Thyroid gland (tissue), 4 donors: ENCODE measurements at regions not wholly inside any gene's neighbourhood (a gene's known extent, or its start where the extent isn't known, plus 50 kb on each side); places are given as distances from the start of the nearest gene placed in this dataset.

Source experiments
- DNase-seq, 2 donors: peaks; one replicate each; pipeline ENCODE4 v3.0.0-alpha.2; 2019
- H3K27ac ChIP-seq, 3 donors: fragments of 200-600 bp; sonication (generic); 1 replicate in 2 of 3; 2 replicates in 1 of 3; pipeline ENCODE4 v1.5.1; 2016 to 2019; ENCODE audit warnings: mild to moderate bottlenecking in 1 of 3, moderate library complexity in 1 of 3
- H3K27me3 ChIP-seq: fragments of 200-600 bp; sonication (generic); one replicate; pipeline ENCODE4 v1.5.1; 2019
- H3K36me3 ChIP-seq, 2 donors: fragments of 200-600 bp; sonication (generic); one replicate each; pipeline ENCODE4 v1.5.1; 2016 to 2019
- H3K4me1 ChIP-seq, 2 donors: fragments of 200-600 bp; sonication (generic); one replicate each; pipeline ENCODE4 v1.5.1; 2017 to 2019
- H3K4me3 ChIP-seq, 3 donors: fragments of 200-600 bp; sonication (generic); replicated peaks in 1 of 3; 1 replicate in 2 of 3; 2 replicates in 1 of 3; pipeline ENCODE4 v1.5.1; 2016; ENCODE audit warnings: mild to moderate bottlenecking in 1 of 3
- H3K9me3 ChIP-seq: fragments of 200-600 bp; sonication (generic); one replicate; pipeline ENCODE4 v1.5.1; 2017
- POLR2A ChIP-seq, 2 donors: fragments of 450-650 bp; IDR thresholded peaks; one replicate each; pipeline ENCODE4 v1.6.1; 2017; ENCODE audit warnings: antibody characterized with exemption in 2 of 2, mild to moderate bottlenecking in 2 of 2, moderate library complexity in 1 of 2
- WGBS, 2 donors: methylation state at CpG; one replicate each; pipeline ENCODE4 v1.1.5; 2017; 5-methylcytosine and 5-hydroxymethylcytosine counted together
- intact Hi-C: fragments of 100-400 bp; cut with DNase I; formaldehyde crosslinking; loops from one replicate; pipeline ENCODE4 v1.15.1; 2023
- TF ChIP-seq, protein P1 (sequence below), 6 experiments: fragments of 200-600 bp in 3 of 6; fragments of 450-650 bp in 3 of 6; sonication (generic) in 3 of 6; IDR thresholded peaks; one replicate each; pipeline ENCODE4 v1.5.1; 2016 to 2019; ENCODE audit warnings: antibody characterized with exemption in 6 of 6, mild to moderate bottlenecking in 2 of 6, inconsistent platforms in 1 of 6, moderate library complexity in 1 of 6

DNA sequence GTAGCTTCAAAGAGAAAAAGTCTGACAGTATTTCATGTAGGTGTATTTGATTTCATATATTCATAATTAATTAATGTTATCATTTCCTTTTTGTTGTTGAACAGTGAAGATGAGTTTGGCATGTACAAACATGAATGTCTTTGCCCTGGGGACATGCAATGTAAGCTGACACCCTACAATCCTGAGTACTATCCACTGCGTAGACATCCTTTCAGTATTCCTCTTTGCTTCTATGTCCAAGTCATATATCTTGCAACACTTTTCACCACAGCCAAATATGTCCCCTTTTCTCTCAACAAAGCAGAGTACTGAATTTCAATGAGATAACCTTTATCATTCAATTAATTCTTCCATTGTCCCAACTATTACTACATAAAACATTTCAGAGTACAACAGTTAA is 93.6 kb downstream of the GPR37 start:
- DNase-seq = no peak
- no peak for TF ChIP-seq POLR2A (IDR thresholded peaks at IDR 0.05)
- TF ChIP-seq, protein P1, sequence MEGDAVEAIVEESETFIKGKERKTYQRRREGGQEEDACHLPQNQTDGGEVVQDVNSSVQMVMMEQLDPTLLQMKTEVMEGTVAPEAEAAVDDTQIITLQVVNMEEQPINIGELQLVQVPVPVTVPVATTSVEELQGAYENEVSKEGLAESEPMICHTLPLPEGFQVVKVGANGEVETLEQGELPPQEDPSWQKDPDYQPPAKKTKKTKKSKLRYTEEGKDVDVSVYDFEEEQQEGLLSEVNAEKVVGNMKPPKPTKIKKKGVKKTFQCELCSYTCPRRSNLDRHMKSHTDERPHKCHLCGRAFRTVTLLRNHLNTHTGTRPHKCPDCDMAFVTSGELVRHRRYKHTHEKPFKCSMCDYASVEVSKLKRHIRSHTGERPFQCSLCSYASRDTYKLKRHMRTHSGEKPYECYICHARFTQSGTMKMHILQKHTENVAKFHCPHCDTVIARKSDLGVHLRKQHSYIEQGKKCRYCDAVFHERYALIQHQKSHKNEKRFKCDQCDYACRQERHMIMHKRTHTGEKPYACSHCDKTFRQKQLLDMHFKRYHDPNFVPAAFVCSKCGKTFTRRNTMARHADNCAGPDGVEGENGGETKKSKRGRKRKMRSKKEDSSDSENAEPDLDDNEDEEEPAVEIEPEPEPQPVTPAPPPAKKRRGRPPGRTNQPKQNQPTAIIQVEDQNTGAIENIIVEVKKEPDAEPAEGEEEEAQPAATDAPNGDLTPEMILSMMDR (IDR thresholded peaks at IDR 0.05) = no peak
- Histone ChIP-seq H3K27ac (no peak overlapping the region), H3K4me3 (no peak overlapping the region), H3K36me3 (no peaks in the 10 kb centered on the region), H3K27me3 (no peaks in the 10 kb centered on the region), H3K4me1 (no peaks in the 10 kb centered on the region), H3K9me3 (no peaks in the 10 kb centered on the region)
- intact Hi-C loops = no loop called here
- WGBS, 2 donors = 82 to 86% methylated on average over 1 of the region's 1 CpG

DNA sequence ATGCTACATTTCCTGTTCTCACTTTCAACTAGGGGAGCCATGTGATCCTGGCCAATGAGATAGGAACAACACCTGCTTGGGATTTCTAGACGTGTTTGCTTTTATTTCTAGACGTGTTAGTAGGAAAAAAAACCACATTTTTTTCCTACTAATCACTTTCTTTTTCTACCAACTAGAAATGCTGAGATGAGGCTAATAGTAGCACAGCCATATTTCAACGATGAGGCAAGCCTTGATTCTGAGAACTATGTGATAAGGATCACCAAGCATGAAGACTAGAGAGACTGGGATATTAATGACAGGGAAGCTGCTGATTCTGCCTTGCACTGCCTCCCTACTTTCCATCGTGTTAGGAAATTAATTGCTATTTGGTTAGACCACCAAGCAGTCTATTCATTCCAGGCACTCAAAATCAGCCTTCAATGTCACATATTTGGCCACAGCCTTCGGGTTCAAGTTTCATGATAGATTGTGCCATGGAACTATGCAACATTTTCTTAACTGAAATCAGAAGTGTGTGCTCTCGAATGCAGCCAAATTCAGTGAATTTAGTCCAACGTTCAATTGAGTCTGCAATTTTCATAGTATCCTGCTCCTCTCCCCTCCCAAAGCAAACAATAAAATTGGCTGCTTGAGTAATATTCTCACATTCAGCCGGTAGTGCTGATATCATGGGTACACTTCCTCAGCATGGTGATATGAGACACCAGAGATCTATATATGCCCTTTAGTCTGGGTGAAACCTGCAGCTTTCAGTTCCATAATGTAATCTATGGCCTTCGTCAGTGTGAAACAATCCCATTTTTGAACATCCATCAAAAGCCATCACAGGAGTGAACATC is 98.1 kb downstream of the GPR37 start:
- Histone ChIP-seq H3K36me3 (no peaks in the 10 kb centered on the region), H3K27ac (no peak overlapping the region), H3K27me3 (no peaks in the 10 kb centered on the region), H3K4me3 (no peak overlapping the region), H3K9me3 (no peaks in the 10 kb centered on the region), H3K4me1 (no peaks in the 10 kb centered on the region)
- no peak for DNase-seq
- no peak for TF ChIP-seq POLR2A (IDR thresholded peaks at IDR 0.05)
- TF ChIP-seq, protein P1 (IDR thresholded peaks at IDR 0.05) = no peak
- WGBS, 2 donors = 58 to 70% methylated on average over 9 of the region's 9 CpGs
- intact Hi-C loops = no loop called here

DNA sequence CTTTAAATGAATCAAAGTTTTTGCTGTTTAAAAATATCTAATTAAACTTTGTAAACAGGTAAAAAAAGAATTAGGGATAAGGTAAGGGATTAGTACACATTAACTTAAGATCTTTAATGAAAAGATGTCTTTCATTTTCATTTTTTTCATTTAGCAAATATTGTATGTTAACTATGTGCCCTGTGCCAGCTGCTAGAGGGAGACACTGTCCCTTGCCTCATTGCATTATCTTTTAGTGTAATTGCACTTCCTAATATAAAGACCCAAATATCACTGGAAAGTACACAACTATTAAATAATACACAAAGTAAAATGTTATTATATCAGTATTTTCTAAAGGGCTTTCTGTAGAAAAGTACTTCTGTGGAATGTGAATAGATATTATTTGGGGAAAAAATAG is 102.7 kb downstream of the GPR37 start:
- Histone ChIP-seq H3K9me3 (no peaks in the 10 kb centered on the region), H3K27ac (no peak overlapping the region), H3K36me3 (no peaks in the 10 kb centered on the region), H3K27me3 (no peaks in the 10 kb centered on the region), H3K4me1 (no peaks in the 10 kb centered on the region), H3K4me3 (no peak overlapping the region)
- TF ChIP-seq, protein P1 (IDR thresholded peaks at IDR 0.05) = no peak
- no peak for TF ChIP-seq POLR2A (IDR thresholded peaks at IDR 0.05)
- intact Hi-C loops = no loop called here
- no peak for DNase-seq

DNA sequence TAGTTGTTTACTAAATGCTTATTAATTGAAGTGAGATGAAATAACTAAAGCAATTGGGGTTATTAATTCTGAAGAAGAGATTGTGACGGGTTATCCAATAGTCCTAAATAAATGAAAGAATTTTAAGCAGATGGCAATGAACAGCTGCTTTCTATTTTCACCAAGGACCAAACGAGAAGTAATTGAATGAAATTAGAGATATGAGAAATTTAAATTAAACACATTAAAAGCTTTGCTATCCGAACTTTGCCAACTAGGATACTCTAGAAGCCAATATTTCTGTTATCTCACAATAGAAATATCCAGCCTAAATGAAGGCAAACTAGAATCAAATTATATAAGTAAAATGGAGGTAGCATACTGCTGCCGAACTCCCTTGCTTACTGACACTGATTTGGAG is 103.2 kb downstream of the GPR37 start:
- WGBS, 2 donors = 73 to 81% methylated on average over 4 of the region's 4 CpGs
- H3K36me3 ChIP-seq = no peaks in the 10 kb centered on the region
- DNase-seq = no peak

DNA sequence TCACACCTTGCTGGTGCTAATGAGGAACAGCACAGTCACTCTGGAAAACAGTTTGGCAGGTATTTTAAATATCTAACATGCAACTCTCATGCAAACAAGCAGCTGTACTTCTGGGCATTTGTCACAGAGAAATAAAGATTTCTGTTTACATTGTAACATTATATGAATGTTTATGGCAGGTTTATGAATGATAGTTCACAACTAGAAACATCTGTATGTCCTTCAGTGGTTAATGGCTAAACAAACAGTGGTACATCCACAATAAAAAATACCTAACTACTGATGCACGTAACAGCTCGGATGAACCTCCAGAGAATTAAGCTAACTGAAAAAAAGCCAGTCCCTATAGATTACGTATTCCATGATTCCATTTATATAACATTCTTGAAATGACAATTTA is 109.6 kb downstream of the GPR37 start:
- Histone ChIP-seq H3K4me1 (no peaks in the 10 kb centered on the region), H3K27me3 (no peaks in the 10 kb centered on the region), H3K4me3 (no peak overlapping the region), H3K36me3 (no peaks in the 10 kb centered on the region), H3K27ac (no peak overlapping the region), H3K9me3 (no peaks in the 10 kb centered on the region)
- no peak for DNase-seq
- 62 to 71% methylated on average over 3 of the region's 3 CpGs for WGBS, 2 donors
- TF ChIP-seq, protein P1 (IDR thresholded peaks at IDR 0.05) = no peak
- TF ChIP-seq POLR2A (IDR thresholded peaks at IDR 0.05) = no peak
- intact Hi-C loops = no loop called here

More for the DNA sequence above, 103.2 kb downstream of the GPR37 start:
- Histone ChIP-seq H3K4me3 (no peak overlapping the region), H3K9me3 (no peaks in the 10 kb centered on the region), H3K27me3 (no peaks in the 10 kb centered on the region), H3K27ac (no peak overlapping the region), H3K4me1 (no peaks in the 10 kb centered on the region)
- TF ChIP-seq, protein P1 (IDR thresholded peaks at IDR 0.05) = no peak
- no peak for TF ChIP-seq POLR2A (IDR thresholded peaks at IDR 0.05)
- intact Hi-C loops = no loop called here
